SK-N-SH (cell line): ENCODE measurements at regions not wholly inside any gene's neighbourhood (a gene's known extent, or its start where the extent isn't known, plus 50 kb on each side); places are given as distances from the start of the nearest gene placed in this dataset.

Experiments used
- CTCF ChIA-PET: fragments of 300-600, 350-600 bp; formaldehyde crosslinking; extraction: SDS; loops from one replicate; lab custom pipeline; 2021; lab: Yijun Ruan, JAX
- POLR2A ChIA-PET: fragments of 350-600 bp; sonication (Branson Sonifier 250); formaldehyde crosslinking; extraction: SDS; loops from one replicate; lab custom pipeline; 2020; ENCODE audit warnings: antibody characterized with exemption, inconsistent platforms; lab: Yijun Ruan, JAX
- DNase-seq: peaks from one replicate; pipeline ENCODE4 v3.0.0; 2012
- H2AFZ ChIP-seq: fragments of 200-600 bp; sonication (generic); 2 replicates; pipeline ENCODE4 v1.8.1; 2016; ENCODE audit warnings: antibody characterized with exemption, mild to moderate bottlenecking, low read depth
- H3F3A ChIP-seq: fragments of 200-600 bp; sonication (generic); replicated peaks from 2 replicates; pipeline ENCODE3; 2016; ENCODE audit warnings: antibody characterized with exemption, mild to moderate bottlenecking; ENCODE audit not compliant: insufficient read depth
- H3K27ac ChIP-seq, 2 experiments: fragments of 200-500 bp in 1 of 2; fragments of 200-600 bp in 1 of 2; sonication (Bioruptor generic) in 1 of 2; sonication (generic), shearing (Covaris generic) in 1 of 2; 2 replicates each; pipeline versions ENCODE4 v1.5.1 to v1.6.1; 2014 to 2016; ENCODE audit warnings: low read depth in 2 of 2, inconsistent platforms in 1 of 2, low read length in 1 of 2, mild to moderate bottlenecking in 1 of 2, mixed read lengths in 1 of 2
- H3K27me3 ChIP-seq: fragments of 200-600 bp; sonication (generic), shearing (Covaris generic); 2 replicates; pipeline ENCODE4 v1.6.1; 2016; ENCODE audit warnings: mixed run types; ENCODE audit not compliant: insufficient read depth
- H3K36me3 ChIP-seq, 2 experiments: fragments of 200-500 bp in 1 of 2; fragments of 200-600 bp in 1 of 2; sonication (Bioruptor generic) in 1 of 2; sonication (generic) in 1 of 2; replicated peaks in 1 of 2; 2 replicates each; pipeline versions ENCODE3 to v1.5.1; 2014 to 2016; ENCODE audit warnings: low read length in 1 of 2, mild to moderate bottlenecking in 1 of 2; ENCODE audit not compliant: insufficient read depth in 2 of 2, control insufficient read depth in 1 of 2
- H3K4me1 ChIP-seq, 2 experiments: fragments of 200-500 bp in 1 of 2; fragments of 200-600 bp in 1 of 2; sonication (Bioruptor generic) in 1 of 2; sonication (generic), shearing (Covaris generic) in 1 of 2; 2 replicates each; pipeline versions ENCODE4 v1.5.1 to v1.6.1; 2014 to 2016; ENCODE audit warnings: low read depth in 1 of 2, low read length in 1 of 2, mixed run types in 1 of 2; ENCODE audit not compliant: insufficient read depth in 2 of 2, control insufficient read depth in 1 of 2
- H3K4me2 ChIP-seq: fragments of 200-600 bp; sonication (generic), shearing (Covaris generic); 2 replicates; pipeline ENCODE4 v1.6.1; 2017; ENCODE audit warnings: mixed run types
- H3K4me3 ChIP-seq, 2 experiments: fragments of 200-500 bp in 1 of 2; fragments of 200-600 bp in 1 of 2; sonication (Bioruptor generic) in 1 of 2; sonication (generic), shearing (Covaris generic) in 1 of 2; 2 replicates each; pipeline versions ENCODE4 v1.5.1 to v1.8.1; 2014 to 2016; ENCODE audit warnings: low read depth in 2 of 2, inconsistent platforms in 1 of 2, low read length in 1 of 2, mild to moderate bottlenecking in 1 of 2, mixed read lengths in 1 of 2, moderate library complexity in 1 of 2
- H3K79me2 ChIP-seq: fragments of 200-600 bp; sonication (generic); 2 replicates; pipeline ENCODE4 v1.8.1; 2017; ENCODE audit warnings: mild to moderate bottlenecking; ENCODE audit not compliant: insufficient read depth
- H3K9ac ChIP-seq: fragments of 200-600 bp; sonication (generic); 2 replicates; pipeline ENCODE4 v1.6.1; 2017; ENCODE audit warnings: mixed run types
- H3K9me2 ChIP-seq: fragments of 200-600 bp; sonication (generic); 2 replicates; pipeline ENCODE4 v1.6.1; 2017; ENCODE audit warnings: mixed run types
- H3K9me3 ChIP-seq: fragments of 200-600 bp; sonication (generic); 2 replicates; pipeline ENCODE4 v1.6.1; 2017; ENCODE audit warnings: mixed run types, mild to moderate bottlenecking, moderate library complexity
- H4K20me1 ChIP-seq: fragments of 200-600 bp; sonication (generic); 2 replicates; pipeline ENCODE4 v1.6.1; 2017; ENCODE audit warnings: mild to moderate bottlenecking, mixed run types; ENCODE audit not compliant: insufficient read depth
- CTCF ChIP-seq: fragments of 200-600 bp; sonication (generic); IDR thresholded peaks from 2 replicates; pipeline ENCODE4 v1.6.1; 2017; ENCODE audit warnings: antibody characterized with exemption, mild to moderate bottlenecking, moderate library complexity
- FOXM1 ChIP-seq: IDR thresholded peaks from 2 replicates; pipeline ENCODE4 v1.4.0; 2012; ENCODE audit warnings: low read depth, mild to moderate bottlenecking
- GATA2 ChIP-seq: sonication (generic); formaldehyde crosslinking; IDR thresholded peaks from 2 replicates; pipeline ENCODE4 v1.5.0; 2020; ENCODE audit warnings: mild to moderate bottlenecking, missing genetic modification reagents
- RXRA ChIP-seq: IDR thresholded peaks from 2 replicates; pipeline ENCODE4 v1.4.0; 2012; ENCODE audit warnings: low read depth, mild to moderate bottlenecking, borderline replicate concordance
- TAF1 ChIP-seq: IDR thresholded peaks from 2 replicates; pipeline ENCODE4 v1.6.1; 2012; ENCODE audit warnings: low read depth, mild to moderate bottlenecking, low read length, moderate library complexity, borderline replicate concordance
- WGBS: methylation state at CpG from one replicate; pipeline ENCODE4 v1.1.6; 2017; ENCODE audit warnings: low lambda C conversion rate; 5-methylcytosine and 5-hydroxymethylcytosine counted together
- TF ChIP-seq, protein P1 (sequence below): IDR thresholded peaks from 2 replicates; pipeline ENCODE4 v1.4.0; 2012; ENCODE audit warnings: low read depth

GRCh38 chr3:110969229-110970211, 102.1 kb upstream of the NECTIN3 start:
- TF ChIP-seq GATA2 (CRISPR knock-in tag): no peak
- no peak for TF ChIP-seq CTCF
- TF ChIP-seq FOXM1: no peak
- no peak for TF ChIP-seq TAF1
- TF ChIP-seq, protein P1, sequence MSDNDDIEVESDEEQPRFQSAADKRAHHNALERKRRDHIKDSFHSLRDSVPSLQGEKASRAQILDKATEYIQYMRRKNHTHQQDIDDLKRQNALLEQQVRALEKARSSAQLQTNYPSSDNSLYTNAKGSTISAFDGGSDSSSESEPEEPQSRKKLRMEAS: no peak
- TF ChIP-seq, all 33 proteins: peak for 0
- no peaks in the 10 kb centered on the region for H3K4me1 ChIP-seq
- H3K36me3 ChIP-seq: no peaks in the 10 kb centered on the region
- no peaks in the 10 kb centered on the region for H3K79me2 ChIP-seq
- no peaks in the 10 kb centered on the region for H3F3A ChIP-seq
- H3K9ac ChIP-seq: no peak overlapping the region
- ChIA-PET CTCF (interaction anchor here (0.7 kb wide), 1 partner anchor 8 kb away, joined by 3 read pairs; no protein-coding TSS in a partner anchor), POLR2A (no interaction called here)
- 83% methylated on average over 19 of the region's 19 CpGs for WGBS
- no peak overlapping the region for H3K27ac ChIP-seq
- H3K4me3 ChIP-seq: no peak overlapping the region
- DNase-seq: no peak
- no peak overlapping the region for H2AFZ ChIP-seq
- H4K20me1 ChIP-seq: no peaks in the 10 kb centered on the region
- H3K27me3 ChIP-seq: no peaks in the 10 kb centered on the region
- H3K9me2 ChIP-seq: no peaks in the 10 kb centered on the region
- no peaks in the 10 kb centered on the region for H3K9me3 ChIP-seq
- H3K4me2 ChIP-seq: no peak overlapping the region

GRCh38 chr3:110971010-110971601, 100.5 kb upstream of the NECTIN3 start:
- no peaks in the 10 kb centered on the region for H3F3A ChIP-seq
- H4K20me1 ChIP-seq: no peaks in the 10 kb centered on the region
- ChIA-PET POLR2A (no interaction called here), CTCF (no interaction called here)
- H3K4me3 ChIP-seq: no peak overlapping the region
- no peak for DNase-seq
- no peaks in the 10 kb centered on the region for H3K4me1 ChIP-seq
- no peak overlapping the region for H2AFZ ChIP-seq
- no peak for TF ChIP-seq RXRA
- H3K79me2 ChIP-seq: no peaks in the 10 kb centered on the region
- no peaks in the 10 kb centered on the region for H3K9me3 ChIP-seq
- WGBS: 91% methylated on average over 8 of the region's 9 CpGs
- no peaks in the 10 kb centered on the region for H3K36me3 ChIP-seq
- no peak overlapping the region for H3K27ac ChIP-seq
- H3K27me3 ChIP-seq: no peaks in the 10 kb centered on the region
- no peak overlapping the region for H3K9ac ChIP-seq
- no peaks in the 10 kb centered on the region for H3K9me2 ChIP-seq
- H3K4me2 ChIP-seq: no peak overlapping the region
